Trophoblast cell (in vitro differentiated cells and primary cell): ENCODE measurements at regions not wholly inside any gene's neighbourhood (a gene's known extent, or its start where the extent isn't known, plus 50 kb on each side); places are given as distances from the start of the nearest gene placed in this dataset.

Experiments
- DNase-seq, 2 donors: peaks; one replicate each; pipeline ENCODE4 v3.0.0-alpha.2; 2016
- H2AFZ ChIP-seq: 2 replicates; pipeline ENCODE4 v1.6.1; 2013; ENCODE audit warnings: low read length, moderate library complexity, mild to moderate bottlenecking; ENCODE audit not compliant: insufficient read depth, poor library complexity
- H2AK5ac ChIP-seq: 2 replicates; pipeline ENCODE4 v1.6.1; 2013; ENCODE audit warnings: mild to moderate bottlenecking, low read length
- H2BK120ac ChIP-seq: 2 replicates; pipeline ENCODE4 v1.6.1; 2013; ENCODE audit warnings: low read length, mild to moderate bottlenecking, moderate library complexity; ENCODE audit not compliant: insufficient read depth, poor library complexity
- H2BK12ac ChIP-seq: 2 replicates; pipeline ENCODE4 v1.6.1; 2013; ENCODE audit warnings: mild to moderate bottlenecking, low read length, moderate library complexity
- H2BK5ac ChIP-seq: 2 replicates; pipeline ENCODE4 v1.6.1; 2013; ENCODE audit warnings: low read length, low read depth, moderate library complexity, mild to moderate bottlenecking; ENCODE audit not compliant: poor library complexity
- H3K14ac ChIP-seq: 2 replicates; pipeline ENCODE4 v1.6.1; 2013; ENCODE audit warnings: mild to moderate bottlenecking, low read length
- H3K18ac ChIP-seq: 2 replicates; pipeline ENCODE4 v1.6.1; 2013; ENCODE audit warnings: mild to moderate bottlenecking, low read length
- H3K23ac ChIP-seq: 2 replicates; pipeline ENCODE4 v1.6.1; 2013; ENCODE audit warnings: low read length
- H3K27ac ChIP-seq: 2 replicates; pipeline ENCODE4 v1.5.1; 2013; ENCODE audit warnings: low read depth, mild to moderate bottlenecking, inconsistent platforms, low read length, moderate library complexity
- H3K27me3 ChIP-seq: 2 replicates; pipeline ENCODE4 v1.6.1; 2013; ENCODE audit warnings: inconsistent platforms, mild to moderate bottlenecking, low read length, moderate library complexity; ENCODE audit not compliant: insufficient read depth
- H3K36me3 ChIP-seq, 2 experiments: 1 replicate in 1 of 2; 2 replicates in 1 of 2; pipeline ENCODE4 v1.6.1; 2013; ENCODE audit warnings: low read length in 2 of 2, mild to moderate bottlenecking in 2 of 2, moderate library complexity in 1 of 2; ENCODE audit not compliant: insufficient read depth in 2 of 2, control insufficient read depth in 1 of 2
- H3K4ac ChIP-seq: 2 replicates; pipeline ENCODE4 v1.6.1; 2013; ENCODE audit warnings: low read depth, mild to moderate bottlenecking, low read length, moderate library complexity
- H3K4me1 ChIP-seq, 2 experiments: 1 replicate in 1 of 2; 2 replicates in 1 of 2; pipeline ENCODE4 v1.6.1; 2013; ENCODE audit warnings: low read length in 2 of 2, mild to moderate bottlenecking in 2 of 2, moderate library complexity in 1 of 2; ENCODE audit not compliant: insufficient read depth in 2 of 2, control insufficient read depth in 1 of 2
- H3K4me2 ChIP-seq: 2 replicates; pipeline ENCODE4 v1.6.1; 2013; ENCODE audit warnings: inconsistent platforms, mild to moderate bottlenecking, low read length, moderate library complexity
- H3K4me3 ChIP-seq: 2 replicates; pipeline ENCODE4 v1.5.1; 2013; ENCODE audit warnings: mild to moderate bottlenecking, low read depth, low read length, inconsistent platforms
- H3K79me1 ChIP-seq: one replicate; pipeline ENCODE4 v1.6.1; 2013; ENCODE audit warnings: low read length
- H3K79me2 ChIP-seq: 2 replicates; pipeline ENCODE4 v1.6.1; 2013; ENCODE audit warnings: low read length, mild to moderate bottlenecking; ENCODE audit not compliant: control insufficient read depth, insufficient read depth, poor library complexity
- H3K9ac ChIP-seq: 2 replicates; pipeline ENCODE4 v1.6.1; 2013; ENCODE audit warnings: mild to moderate bottlenecking, low read length
- H3K9me3 ChIP-seq: 2 replicates; pipeline ENCODE4 v1.6.1; 2013; ENCODE audit warnings: low read depth, mild to moderate bottlenecking, control low read depth, inconsistent platforms, low read length; ENCODE audit not compliant: insufficient read depth
- H4K12ac ChIP-seq: 2 replicates; pipeline ENCODE4 v1.6.1; 2013; ENCODE audit warnings: low read depth, mild to moderate bottlenecking, low read length, moderate library complexity
- H4K8ac ChIP-seq: 2 replicates; pipeline ENCODE4 v1.6.1; 2013; ENCODE audit warnings: low read depth, mild to moderate bottlenecking, low read length, moderate library complexity
- H4K91ac ChIP-seq: one replicate; pipeline ENCODE4 v1.6.1; 2013; ENCODE audit warnings: low read depth, mild to moderate bottlenecking, low read length, moderate library complexity
- WGBS: extraction: QIAGEN DNeasy Blood & Tissue Kit; methylation state at CpG from one replicate; pipeline ENCODE4 v1.1.7; 2013; ENCODE audit warnings: missing lambda C conversion rate; ENCODE audit not compliant: insufficient read length, insufficient coverage; ENCODE audit errors: extremely low coverage; 5-methylcytosine and 5-hydroxymethylcytosine counted together

- H3K36me3 ChIP-seq: no peaks in the 10 kb centered on the region
- no peak overlapping the region for H3K4me2 ChIP-seq
- H3K79me2 ChIP-seq: no peaks in the 10 kb centered on the region
- no peak overlapping the region for H3K4ac ChIP-seq
- H3K4me3 ChIP-seq: no peak overlapping the region
- H3K79me1 ChIP-seq: peaks cover 2% of the 10 kb centered on the region
- no peak overlapping the region for H3K14ac ChIP-seq
- no CpG with 5 or more reads among the region's 3 CpGs for WGBS
- no peak overlapping the region for H3K18ac ChIP-seq
- no peak overlapping the region for H3K27ac ChIP-seq
- H2BK120ac ChIP-seq: no peak overlapping the region
- H3K23ac ChIP-seq: no peak overlapping the region
- H4K12ac ChIP-seq: no peak overlapping the region
- H3K9me3 ChIP-seq: no peaks in the 10 kb centered on the region
- no peaks in the 10 kb centered on the region for H3K27me3 ChIP-seq
- H3K4me1 ChIP-seq: peaks cover 3 to 6% of the 10 kb centered on the region in 2 experiments
- no peak overlapping the region for H2BK5ac ChIP-seq
- no peak overlapping the region for H4K8ac ChIP-seq
- no peak overlapping the region for H2AK5ac ChIP-seq
- no peak for DNase-seq
- H3K9ac ChIP-seq: no peak overlapping the region
- no peak overlapping the region for H4K91ac ChIP-seq
- H2AFZ ChIP-seq: no peak overlapping the region
- no peak overlapping the region for H2BK12ac ChIP-seq
Observed at GRCh38 chr10:28880683-28880950, 203.3 kb downstream of the BAMBI start.

GRCh38 chr10:28881171-28881882 is 204.0 kb downstream of the BAMBI start:
- Histone ChIP-seq H2BK5ac (no peak overlapping the region), H3K27me3 (no peaks in the 10 kb centered on the region), H3K9ac (no peak overlapping the region), H2AK5ac (no peak overlapping the region), H3K79me2 (no peaks in the 10 kb centered on the region), H3K36me3 (no peaks in the 10 kb centered on the region), H2AFZ (no peak overlapping the region), H3K4ac (no peak overlapping the region), H3K27ac (no peak overlapping the region), H3K18ac (no peak overlapping the region), H3K9me3 (no peaks in the 10 kb centered on the region), H3K4me3 (no peak overlapping the region), H2BK120ac (no peak overlapping the region), H3K79me1 (peaks cover 2% of the 10 kb centered on the region), H3K14ac (no peak overlapping the region), H3K23ac (no peak overlapping the region), H3K4me1 (peaks cover 3 to 4% of the 10 kb centered on the region in 2 experiments), H4K8ac (no peak overlapping the region), H3K4me2 (no peak overlapping the region), H4K91ac (no peak overlapping the region), H4K12ac (no peak overlapping the region), H2BK12ac (no peak overlapping the region)
- WGBS: no CpG with 5 or more reads among the region's 3 CpGs
- DNase-seq: no peak

GRCh38 chr10:28883741-28884423 is 206.6 kb downstream of the BAMBI start:
- no peak overlapping the region for H4K12ac ChIP-seq
- H3K79me2 ChIP-seq: no peaks in the 10 kb centered on the region

GRCh38 chr10:28890121-28890950 is 213.0 kb downstream of the BAMBI start:
- peak in 1 of 2 donors; percentile 36 for DNase-seq
- H3K4ac ChIP-seq: no peak overlapping the region
- no peak overlapping the region for H3K4me3 ChIP-seq
- H4K91ac ChIP-seq: peak overlapping the region; percentile 8
- no CpG with 5 or more reads among the region's 5 CpGs for WGBS
- no peaks in the 10 kb centered on the region for H3K27me3 ChIP-seq
- no peak overlapping the region for H2AFZ ChIP-seq
- H4K12ac ChIP-seq: no peak overlapping the region
- no peak overlapping the region for H2BK5ac ChIP-seq
- H3K9me3 ChIP-seq: no peaks in the 10 kb centered on the region
- H3K18ac ChIP-seq: no peak overlapping the region
- no peak overlapping the region for H3K23ac ChIP-seq
- no peak overlapping the region for H4K8ac ChIP-seq
- H3K4me1 ChIP-seq: peaks cover 4 to 10% of the 10 kb centered on the region in 2 experiments
- H3K79me2 ChIP-seq: no peaks in the 10 kb centered on the region
- no peak overlapping the region for H3K27ac ChIP-seq
- no peak overlapping the region for H3K4me2 ChIP-seq
- H2AK5ac ChIP-seq: no peak overlapping the region
- no peak overlapping the region for H3K9ac ChIP-seq
- H2BK12ac ChIP-seq: peak overlapping the region; percentile 0
- H3K36me3 ChIP-seq: no peaks in the 10 kb centered on the region
- peaks cover 2% of the 10 kb centered on the region for H3K79me1 ChIP-seq
- no peak overlapping the region for H3K14ac ChIP-seq
- H2BK120ac ChIP-seq: no peak overlapping the region

More at GRCh38 chr10:28883741-28884423, 206.6 kb downstream of the BAMBI start:
- H4K91ac ChIP-seq: no peak overlapping the region
- no peak overlapping the region for H2BK120ac ChIP-seq
- H2AFZ ChIP-seq: no peak overlapping the region
- H2BK5ac ChIP-seq: no peak overlapping the region
- H3K4me1 ChIP-seq: peaks cover 2 to 3% of the 10 kb centered on the region in 2 experiments
- no peak overlapping the region for H3K27ac ChIP-seq
- H3K79me1 ChIP-seq: peaks cover 2% of the 10 kb centered on the region
- no peak for DNase-seq
- H3K9ac ChIP-seq: no peak overlapping the region
- WGBS: no CpG with 5 or more reads among the region's 8 CpGs
- H3K36me3 ChIP-seq: no peaks in the 10 kb centered on the region
- no peak overlapping the region for H3K18ac ChIP-seq
- H3K4ac ChIP-seq: no peak overlapping the region
- H2BK12ac ChIP-seq: no peak overlapping the region
- no peak overlapping the region for H3K4me2 ChIP-seq
- H3K27me3 ChIP-seq: no peaks in the 10 kb centered on the region
- no peak overlapping the region for H3K4me3 ChIP-seq
- no peaks in the 10 kb centered on the region for H3K9me3 ChIP-seq
- H3K14ac ChIP-seq: no peak overlapping the region
- no peak overlapping the region for H2AK5ac ChIP-seq
- no peak overlapping the region for H4K8ac ChIP-seq
- no peak overlapping the region for H3K23ac ChIP-seq
